Uterus (tissue), 2 donors: ENCODE measurements at regions not wholly inside any gene's neighbourhood (a gene's known extent, or its start where the extent isn't known, plus 50 kb on each side); places are given as distances from the start of the nearest gene placed in this dataset.

ENCODE experiments used
- POLR2A ChIP-seq, 2 donors: fragments of 450-650 bp; IDR thresholded peaks; one replicate each; pipeline ENCODE4 v1.6.1; 2016; ENCODE audit warnings: antibody characterized with exemption in 2 of 2, mild to moderate bottlenecking in 1 of 2, moderate library complexity in 1 of 2
- TF ChIP-seq, protein P1 (sequence below), 4 experiments: fragments of 200-600 bp in 2 of 4; fragments of 450-650 bp in 2 of 4; sonication (generic) in 2 of 4; IDR thresholded peaks; one replicate each; pipeline ENCODE4 v1.5.1; 2016 to 2019; ENCODE audit warnings: antibody characterized with exemption in 4 of 4, mild to moderate bottlenecking in 2 of 4, moderate library complexity in 1 of 4

- TF ChIP-seq, protein P1, sequence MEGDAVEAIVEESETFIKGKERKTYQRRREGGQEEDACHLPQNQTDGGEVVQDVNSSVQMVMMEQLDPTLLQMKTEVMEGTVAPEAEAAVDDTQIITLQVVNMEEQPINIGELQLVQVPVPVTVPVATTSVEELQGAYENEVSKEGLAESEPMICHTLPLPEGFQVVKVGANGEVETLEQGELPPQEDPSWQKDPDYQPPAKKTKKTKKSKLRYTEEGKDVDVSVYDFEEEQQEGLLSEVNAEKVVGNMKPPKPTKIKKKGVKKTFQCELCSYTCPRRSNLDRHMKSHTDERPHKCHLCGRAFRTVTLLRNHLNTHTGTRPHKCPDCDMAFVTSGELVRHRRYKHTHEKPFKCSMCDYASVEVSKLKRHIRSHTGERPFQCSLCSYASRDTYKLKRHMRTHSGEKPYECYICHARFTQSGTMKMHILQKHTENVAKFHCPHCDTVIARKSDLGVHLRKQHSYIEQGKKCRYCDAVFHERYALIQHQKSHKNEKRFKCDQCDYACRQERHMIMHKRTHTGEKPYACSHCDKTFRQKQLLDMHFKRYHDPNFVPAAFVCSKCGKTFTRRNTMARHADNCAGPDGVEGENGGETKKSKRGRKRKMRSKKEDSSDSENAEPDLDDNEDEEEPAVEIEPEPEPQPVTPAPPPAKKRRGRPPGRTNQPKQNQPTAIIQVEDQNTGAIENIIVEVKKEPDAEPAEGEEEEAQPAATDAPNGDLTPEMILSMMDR (IDR thresholded peaks at IDR 0.05), result no peak
- no peak for TF ChIP-seq POLR2A (IDR thresholded peaks at IDR 0.05)
Observed at GRCh38 chr7:10210000-10210399, 763.7 kb upstream of the PHF14 start.
